GM23338 (cell line): ENCODE measurements at regions not wholly inside any gene's neighbourhood (a gene's known extent, or its start where the extent isn't known, plus 50 kb on each side); places are given as distances from the start of the nearest gene placed in this dataset.

Experiments
- ATAC-seq: fragments of 200-7000 bp; cut with Tn5 transposase; 3 replicates; pipeline ENCODE4 v1.9.1; 2020
- DNase-seq: peaks from one replicate; pipeline ENCODE4 v3.0.0-alpha.2; 2015; ENCODE audit warnings: low spot score
- H2AFZ ChIP-seq: fragments of 200-600 bp; sonication (generic); 2 replicates; pipeline ENCODE4 v1.8.0; 2016; ENCODE audit warnings: antibody characterized with exemption, mild to moderate bottlenecking, moderate library complexity
- H3F3A ChIP-seq: fragments of 200-600 bp; sonication (generic); replicated peaks from 2 replicates; pipeline ENCODE4 v1.8.0; 2017; ENCODE audit warnings: antibody characterized with exemption, mixed run types, low read depth
- H3K27ac ChIP-seq: fragments of 200-600 bp; sonication (generic); 2 replicates; pipeline ENCODE4 v1.6.1; 2016; ENCODE audit warnings: low read depth
- H3K27me3 ChIP-seq: fragments of 200-600 bp; sonication (generic); 2 replicates; pipeline ENCODE4 v1.8.0; 2016; ENCODE audit warnings: mild to moderate bottlenecking, mixed run types, moderate library complexity; ENCODE audit not compliant: insufficient read depth
- H3K36me3 ChIP-seq: fragments of 200-600 bp; sonication (generic); 2 replicates; pipeline ENCODE4 v1.8.0; 2016; ENCODE audit warnings: mild to moderate bottlenecking; ENCODE audit not compliant: insufficient read depth
- H3K4me1 ChIP-seq: fragments of 200-600 bp; sonication (generic); 2 replicates; pipeline ENCODE4 v1.8.0; 2016; ENCODE audit warnings: mild to moderate bottlenecking, moderate library complexity; ENCODE audit not compliant: insufficient read depth
- H3K4me2 ChIP-seq: fragments of 200-600 bp; sonication (generic); 2 replicates; pipeline ENCODE4 v1.7.1; 2017; ENCODE audit warnings: mixed run types
- H3K4me3 ChIP-seq: fragments of 200-600 bp; sonication (generic); 2 replicates; pipeline ENCODE4 v1.6.1; 2016; ENCODE audit warnings: mixed run types
- H3K79me2 ChIP-seq: fragments of 200-600 bp; sonication (generic); replicated peaks from 2 replicates; pipeline ENCODE4 v1.8.0; 2017; ENCODE audit warnings: mild to moderate bottlenecking; ENCODE audit not compliant: insufficient read depth
- H3K9me2 ChIP-seq: fragments of 200-600 bp; sonication (generic); 2 replicates; pipeline ENCODE4 v1.8.0; 2017; ENCODE audit not compliant: insufficient read depth
- H4K20me1 ChIP-seq: fragments of 200-600 bp; sonication (generic); replicated peaks from 2 replicates; pipeline ENCODE4 v1.8.0; 2017; ENCODE audit warnings: mild to moderate bottlenecking; ENCODE audit not compliant: insufficient read depth
- H3K27ac Mint-ChIP-seq: 2 replicates; pipeline ENCODE4 v1.8.0; 2020; ENCODE audit warnings: inconsistent platforms, mild to moderate bottlenecking, moderate library complexity, mixed read lengths
- H3K27me3 Mint-ChIP-seq: 3 replicates; pipeline ENCODE4 v1.8.0; 2022; ENCODE audit warnings: low read depth, mild to moderate bottlenecking, moderate library complexity, mixed read lengths, inconsistent platforms; ENCODE audit not compliant: insufficient read depth, poor library complexity
- H3K36me3 Mint-ChIP-seq: 3 replicates; pipeline ENCODE4 v1.8.0; 2021; ENCODE audit warnings: low read depth, mild to moderate bottlenecking, inconsistent platforms, moderate library complexity, mixed read lengths
- H3K4me1 Mint-ChIP-seq: 3 replicates; pipeline ENCODE4 v1.8.0; 2020; ENCODE audit warnings: mild to moderate bottlenecking, inconsistent platforms, mixed read lengths
- H3K4me3 Mint-ChIP-seq: 3 replicates; pipeline ENCODE4 v1.8.0; 2021; ENCODE audit warnings: moderate library complexity, mild to moderate bottlenecking, inconsistent platforms, mixed read lengths
- H3K9me3 Mint-ChIP-seq: 3 replicates; pipeline ENCODE4 v1.8.0; 2020; ENCODE audit warnings: moderate library complexity, mild to moderate bottlenecking, inconsistent platforms, mixed read lengths
- CREB1 ChIP-seq: fragments of 250-450 bp; sonication (Bioruptor Pico); IDR thresholded peaks from 2 replicates; pipeline ENCODE4 v1.5.0; 2020; ENCODE audit warnings: low read depth, mild to moderate bottlenecking, moderate library complexity
- CTCF ChIP-seq, 2 experiments: fragments of 200-600 bp in 1 of 2; sonication (generic) in 1 of 2; conservative IDR thresholded peaks; 2 replicates each; pipeline versions ENCODE4 v1.5.1 to v1.6.1; 2016 to 2017; ENCODE audit warnings: antibody characterized with exemption in 2 of 2, low read depth in 2 of 2, mild to moderate bottlenecking in 2 of 2, moderate library complexity in 1 of 2
- ETS1 ChIP-seq: IDR thresholded peaks from 2 replicates; pipeline ENCODE4 v1.6.1; 2016; ENCODE audit warnings: antibody characterized with exemption
- EZH2 ChIP-seq: fragments of 200-600 bp; sonication (generic); IDR thresholded peaks from one replicate; pipeline ENCODE4 v1.8.0; 2017; ENCODE audit warnings: antibody characterized with exemption, mild to moderate bottlenecking, low read depth; ENCODE audit not compliant: unreplicated experiment
- EZH2phosphoT487 ChIP-seq: fragments of 200-600 bp; sonication (generic); IDR thresholded peaks from one replicate; pipeline ENCODE4 v1.8.1; 2018; ENCODE audit warnings: antibody characterized with exemption; ENCODE audit not compliant: unreplicated experiment
- JUNB ChIP-seq: IDR thresholded peaks from one replicate; pipeline ENCODE4 v1.6.1; 2016; ENCODE audit warnings: antibody characterized with exemption; ENCODE audit not compliant: unreplicated experiment
- NANOG ChIP-seq: IDR thresholded peaks from 2 replicates; pipeline ENCODE4 v1.6.1; 2016; ENCODE audit warnings: antibody characterized with exemption, borderline replicate concordance
- REST ChIP-seq: IDR thresholded peaks from one replicate; pipeline ENCODE4 v1.6.1; 2018; ENCODE audit warnings: antibody characterized with exemption; ENCODE audit not compliant: unreplicated experiment
- STAT1 ChIP-seq: IDR thresholded peaks from one replicate; pipeline ENCODE4 v1.6.1; 2016; ENCODE audit warnings: antibody characterized with exemption; ENCODE audit not compliant: unreplicated experiment
- ZNF114 ChIP-seq: fragments of 250-450 bp; sonication (Bioruptor Pico); IDR thresholded peaks from 2 replicates; pipeline ENCODE4 v1.5.0; 2020; ENCODE audit warnings: mild to moderate bottlenecking, moderate library complexity
- ZNF331 ChIP-seq: fragments of 250-450 bp; sonication (Bioruptor Pico); IDR thresholded peaks from 2 replicates; pipeline ENCODE4 v1.5.0; 2020; ENCODE audit warnings: low read depth, mild to moderate bottlenecking, moderate library complexity
- ZNF462 ChIP-seq: fragments of 250-450 bp; sonication (Bioruptor Pico); IDR thresholded peaks from 2 replicates; pipeline ENCODE4 v1.5.0; 2020; ENCODE audit warnings: mild to moderate bottlenecking, moderate library complexity

- Histone ChIP-seq H3F3A (no peaks in the 10 kb centered on the region), H3K4me1 (no peaks in the 10 kb centered on the region), H4K20me1 (no peaks in the 10 kb centered on the region), H2AFZ (no peak overlapping the region), H3K4me2 (no peak overlapping the region), H3K79me2 (no peaks in the 10 kb centered on the region), H3K27ac (no peak overlapping the region), H3K27me3 (no peaks in the 10 kb centered on the region), H3K36me3 (no peaks in the 10 kb centered on the region), H3K9me2 (no peaks in the 10 kb centered on the region), H3K4me3 (no peak overlapping the region)
- TF ChIP-seq REST (no peak), CTCF (conservative IDR thresholded peaks at IDR 0.05; ENCODE audit: low read depth in 2 of 2) (no peak), ZNF462 (CRISPR knock-in tag) (no peak), STAT1 (no peak), NANOG (no peak), EZH2phosphoT487 (no peak), ZNF331 (no peak), CREB1 (CRISPR knock-in tag) (no peak), ETS1 (no peak), ZNF114 (CRISPR knock-in tag) (no peak), JUNB (no peak), EZH2 (no peak)
- peaks cover 3% of the 10 kb centered on the region; the same call in 1 of the 3 replicates for H3K4me1 Mint-ChIP-seq
- no peaks in the 10 kb centered on the region for H3K36me3 Mint-ChIP-seq
- DNase-seq: peak; percentile 3
- H3K27ac Mint-ChIP-seq: no peak overlapping the region
- no peaks in the 10 kb centered on the region; the same call in 2 of the 3 replicates for H3K9me3 Mint-ChIP-seq
- no peaks in the 10 kb centered on the region for H3K27me3 Mint-ChIP-seq
- no peak overlapping the region for H3K4me3 Mint-ChIP-seq
- ATAC-seq: no peak
Measured at GRCh38 chr4:130985371-130985770, 1889.4 kb downstream of the C4orf33 start.
